SK-N-SH treated with all-trans-retinoic acid at 6 μM for 48 hours (cell line): ENCODE measurements at regions not wholly inside any gene's neighbourhood (a gene's known extent, or its start where the extent isn't known, plus 50 kb on each side); places are given as distances from the start of the nearest gene placed in this dataset.
"Not testable (repeated sequence)": the region's sequence is repeated elsewhere in the genome, so short reads cannot be mapped to it uniquely, and the experiment has no call there.

Experiments
- ATAC-seq: fragments of 200-7000 bp; cut with Tn5 transposase; 3 replicates; pipeline ENCODE4 v1.9.1; 2020; ENCODE audit warnings: mild to moderate bottlenecking, moderate library complexity
- ARNTL ChIP-seq: fragments of 450-650 bp; formaldehyde crosslinking; IDR thresholded peaks from 2 replicates; pipeline ENCODE4 v1.5.0; 2020; ENCODE audit warnings: low read depth, mild to moderate bottlenecking, moderate library complexity, borderline replicate concordance
- BACH2 ChIP-seq: fragments of 250-450 bp; sonication (Bioruptor Pico); IDR thresholded peaks from 2 replicates; pipeline ENCODE4 v1.9.0; 2021; ENCODE audit warnings: mild to moderate bottlenecking, borderline replicate concordance
- CSDC2 ChIP-seq: fragments of 250-450 bp; sonication (Bioruptor Pico); IDR thresholded peaks from 2 replicates; pipeline ENCODE4 v1.5.0; 2020; ENCODE audit warnings: mild to moderate bottlenecking, moderate library complexity
- CSRNP3 ChIP-seq: fragments of 250-450 bp; sonication (Bioruptor Pico); IDR thresholded peaks from 2 replicates; pipeline ENCODE4 v1.5.1; 2021; ENCODE audit warnings: mild to moderate bottlenecking, moderate library complexity
- ISL1 ChIP-seq: fragments of 250-450 bp; sonication (Bioruptor Pico); IDR thresholded peaks from 2 replicates; pipeline ENCODE4 v2.1.2; 2022; ENCODE audit warnings: mild to moderate bottlenecking, moderate library complexity
- PATZ1 ChIP-seq: fragments of 250-450 bp; sonication (Bioruptor Pico); IDR thresholded peaks from 2 replicates; pipeline ENCODE4 v1.8.0; 2020; ENCODE audit warnings: mild to moderate bottlenecking, moderate library complexity, borderline replicate concordance
- POU6F1 ChIP-seq: fragments of 250-450 bp; sonication (Bioruptor Pico); IDR thresholded peaks from 2 replicates; pipeline ENCODE4 v1.8.0; 2021; ENCODE audit warnings: low read depth, mild to moderate bottlenecking, moderate library complexity, borderline replicate concordance
- RARB ChIP-seq: fragments of 250-450 bp; sonication (Bioruptor Pico); IDR thresholded peaks from 2 replicates; pipeline ENCODE4 v1.8.0; 2021; ENCODE audit warnings: mild to moderate bottlenecking, moderate library complexity
- SNAI2 ChIP-seq: fragments of 250-450 bp; sonication (Bioruptor Pico); IDR thresholded peaks from 2 replicates; pipeline ENCODE4 v1.5.0; 2020; ENCODE audit warnings: mild to moderate bottlenecking, moderate library complexity
- TSHZ2 ChIP-seq: fragments of 250-450 bp; sonication (Bioruptor Pico); IDR thresholded peaks from 2 replicates; pipeline ENCODE4 v1.5.0; 2020; ENCODE audit warnings: mild to moderate bottlenecking, moderate library complexity
- ZC3H10 ChIP-seq: fragments of 250-450 bp; sonication (Bioruptor Pico); IDR thresholded peaks from 2 replicates; pipeline ENCODE4 v1.5.1; 2021; ENCODE audit warnings: mild to moderate bottlenecking, moderate library complexity
- ZNF565 ChIP-seq: fragments of 450-650 bp; formaldehyde crosslinking; conservative IDR thresholded peaks from 2 replicates; pipeline ENCODE4 v1.5.0; 2020; ENCODE audit warnings: low read depth, mild to moderate bottlenecking, moderate library complexity
- ZNF8 ChIP-seq: fragments of 450-650 bp; formaldehyde crosslinking; IDR thresholded peaks from 2 replicates; pipeline ENCODE4 v1.5.0; 2020; ENCODE audit warnings: mild to moderate bottlenecking, moderate library complexity

DNA sequence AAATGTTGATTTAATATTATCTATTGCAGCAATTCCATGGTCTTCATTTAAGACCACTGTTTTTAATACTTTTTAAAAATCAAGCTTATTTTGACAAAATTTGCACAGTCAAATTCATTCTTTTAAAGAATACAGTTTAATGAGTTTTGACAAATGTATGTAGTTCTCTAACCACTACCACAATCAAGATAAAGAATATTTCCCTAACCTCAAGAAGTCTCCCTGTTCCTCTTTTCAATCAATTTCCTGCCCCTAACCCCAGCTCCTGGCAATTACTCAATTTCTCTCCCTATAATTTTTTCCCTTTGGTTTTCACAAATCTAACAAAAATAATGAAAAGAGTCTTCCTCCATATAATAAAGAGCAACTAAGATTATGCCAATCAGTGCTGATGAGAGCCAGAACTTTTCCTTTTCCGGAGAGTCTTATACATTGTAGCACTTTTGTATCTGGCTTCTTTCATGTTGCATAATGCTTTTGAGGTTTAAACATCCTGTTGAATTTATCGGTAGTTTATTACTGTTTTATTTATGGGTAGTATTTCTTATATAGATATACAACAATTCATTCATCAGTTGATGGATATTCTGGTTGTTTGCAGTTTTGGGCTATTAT lies 231.7 kb downstream of the AASDHPPT start (continued):
- no peak for TF ChIP-seq POU6F1 (CRISPR knock-in tag)
- TF ChIP-seq SNAI2 (CRISPR knock-in tag): no peak
- TF ChIP-seq ISL1 (CRISPR knock-in tag): no peak
- no peak for TF ChIP-seq ARNTL (CRISPR knock-in tag)
- no peak for TF ChIP-seq ZNF8 (CRISPR knock-in tag)
- TF ChIP-seq TSHZ2 (CRISPR knock-in tag): no peak
- TF ChIP-seq CSRNP3 (CRISPR knock-in tag): no peak
- TF ChIP-seq ZC3H10 (CRISPR knock-in tag): no peak

- ATAC-seq: no peak
- TF ChIP-seq CSDC2 (CRISPR knock-in tag): no peak
- no peak for TF ChIP-seq TSHZ2 (CRISPR knock-in tag)
- TF ChIP-seq ISL1 (CRISPR knock-in tag): no peak
- TF ChIP-seq POU6F1 (CRISPR knock-in tag): no peak
- TF ChIP-seq ZNF8 (CRISPR knock-in tag): no peak
- TF ChIP-seq PATZ1: no peak
- no peak for TF ChIP-seq CSRNP3 (CRISPR knock-in tag)
- no peak for TF ChIP-seq RARB (CRISPR knock-in tag)
- no peak for TF ChIP-seq ZNF565
- no peak for TF ChIP-seq BACH2 (CRISPR knock-in tag)
These were observed 234.2 kb downstream of the AASDHPPT start for GRCh38 chr11:106311531-106312230.

GRCh38 chr11:106317208-106317773 lies 239.8 kb downstream of the AASDHPPT start:
- not testable (repeated sequence) for ATAC-seq
